ENCODE measurements at regions not wholly inside any gene's neighbourhood (a gene's known extent, or its start where the extent isn't known, plus 50 kb on each side); places are given as distances from the start of the nearest gene placed in this dataset.

DNA sequence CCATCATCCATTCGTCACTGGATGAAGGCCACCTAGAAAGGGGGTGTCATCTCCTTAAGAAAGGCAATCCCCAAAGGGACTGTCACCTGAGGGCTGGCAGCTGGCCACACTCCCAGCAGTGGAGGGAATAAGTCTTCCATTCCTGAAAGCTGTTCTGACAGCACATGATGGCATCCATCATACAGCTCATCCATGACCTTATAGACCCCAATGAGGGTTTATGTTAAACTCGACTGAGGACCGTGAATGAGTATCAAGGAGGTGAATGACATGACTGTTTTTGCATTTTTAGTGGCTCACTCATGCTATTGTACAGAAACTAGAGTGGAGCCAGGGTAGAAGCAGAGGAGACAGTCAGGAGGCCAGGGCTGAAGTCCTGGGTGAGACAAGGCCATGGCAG is 203.1 kb upstream of the CNR1 start:
- ATAC-seq: no peak
- no peak for DNase-seq
- CTCF ChIA-PET: no interaction called here
- Histone ChIP-seq H3K4me1 (ENCODE audit: control insufficient read depth in 2 of 2, insufficient read depth in 2 of 2, low read length in 2 of 2) (no peaks in the 10 kb centered on the region), H3K9me3 (ENCODE audit: control insufficient read depth in 2 of 3, low read length in 3 of 3) (no peaks in the 10 kb centered on the region), H3K27me3 (ENCODE audit: control insufficient read depth in 2 of 2, insufficient read depth in 2 of 2, low read length in 2 of 2) (no peaks in the 10 kb centered on the region), H3K27ac (ENCODE audit: low read depth, low read length) (no peak overlapping the region), H3K36me3 (ENCODE audit: control insufficient read depth in 2 of 3, insufficient read depth in 3 of 3, low read length in 3 of 3) (no peaks in the 10 kb centered on the region), H3K4me3 (ENCODE audit: low read length) (no peak overlapping the region)
- Mint-ChIP-seq H3K36me3 (no peaks in the 10 kb centered on the region), H3K4me1 (no peaks in the 10 kb centered on the region), H3K27ac (no peak overlapping the region), H3K4me3 (no peak overlapping the region), H3K9me3 (peaks cover 0 to 6% (median 0%) of the 10 kb centered on the region in 11 donors), H3K27me3 (peaks cover 0 to 41% (median 22%) of the 10 kb centered on the region in 5 donors)
- POLR2A ChIA-PET: interaction anchor here (0.7 kb wide), 1 partner anchor 191 kb away, joined by 3 read pairs; no protein-coding TSS in a partner anchor
- intact Hi-C loops (cut with micrococcal nuclease): no loop called here

DNA sequence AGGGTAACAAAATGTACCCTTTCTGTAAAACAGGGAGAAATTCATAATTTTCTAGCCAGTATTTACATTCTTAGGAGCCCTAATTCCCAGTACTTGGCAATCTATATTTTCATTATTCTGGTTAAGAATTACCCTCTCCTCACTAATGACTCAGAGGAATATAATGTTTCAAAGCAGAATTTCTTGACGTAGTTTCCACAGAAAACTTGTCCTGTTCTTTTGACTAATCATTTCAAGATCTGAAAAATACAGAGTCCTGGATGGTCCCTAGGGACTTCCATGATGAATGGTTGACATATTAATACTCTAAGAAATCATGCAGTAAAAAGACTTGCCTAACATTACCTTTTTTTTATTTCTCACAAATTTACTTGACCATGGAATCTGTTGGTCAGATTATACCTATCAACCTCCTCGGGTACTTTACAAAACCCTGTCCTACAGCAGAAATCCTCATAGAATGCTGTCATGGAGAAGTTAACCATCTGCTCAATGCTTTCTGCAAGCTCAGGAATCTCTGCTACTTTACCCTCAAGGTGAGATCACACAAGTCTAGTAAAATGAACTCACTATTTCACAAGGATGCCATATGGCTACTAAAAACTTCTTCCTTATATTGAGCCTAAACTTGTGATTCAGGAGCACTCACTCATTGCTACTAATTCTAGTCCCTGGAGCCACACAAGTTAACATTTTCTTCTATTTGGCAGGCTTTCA is 202.1 kb upstream of the CNR1 start:
- ATAC-seq: no peak
- Mint-ChIP-seq H3K27me3 (peaks cover 0 to 33% (median 22%) of the 10 kb centered on the region in 5 donors), H3K9me3 (peaks cover 0 to 6% (median 0%) of the 10 kb centered on the region in 11 donors), H3K4me1 (no peaks in the 10 kb centered on the region), H3K36me3 (no peaks in the 10 kb centered on the region), H3K27ac (no peak overlapping the region), H3K4me3 (no peak overlapping the region)
- no peaks in the 10 kb centered on the region for H3K36me3 ChIP-seq (ENCODE audit: control insufficient read depth in 2 of 3, insufficient read depth in 3 of 3, low read length in 3 of 3)
- no peak overlapping the region for H3K27ac ChIP-seq (ENCODE audit: low read depth, low read length)
- no peaks in the 10 kb centered on the region for H3K27me3 ChIP-seq (ENCODE audit: control insufficient read depth in 2 of 2, insufficient read depth in 2 of 2, low read length in 2 of 2)
- DNase-seq: no peak
- intact Hi-C loops (cut with micrococcal nuclease): no loop called here
- ChIA-PET POLR2A (no interaction called here), CTCF (no interaction called here)
- no peak overlapping the region for H3K4me3 ChIP-seq (ENCODE audit: low read length)
- no peaks in the 10 kb centered on the region for H3K9me3 ChIP-seq (ENCODE audit: control insufficient read depth in 2 of 3, low read length in 3 of 3)
- H3K4me1 ChIP-seq (ENCODE audit: control insufficient read depth in 2 of 2, insufficient read depth in 2 of 2, low read length in 2 of 2): no peaks in the 10 kb centered on the region

- no peak for ATAC-seq
- POLR2A ChIA-PET: no interaction called here
- H3K36me3 Mint-ChIP-seq: no peaks in the 10 kb centered on the region
- CTCF ChIA-PET: no interaction called here
- H3K27ac Mint-ChIP-seq: no peak overlapping the region
- intact Hi-C loops (cut with micrococcal nuclease): no loop called here
- peaks cover 0 to 6% (median 0%) of the 10 kb centered on the region in 11 donors for H3K9me3 Mint-ChIP-seq
- Histone ChIP-seq H3K27ac (ENCODE audit: low read depth, low read length) (no peak overlapping the region), H3K36me3 (ENCODE audit: control insufficient read depth in 2 of 3, insufficient read depth in 3 of 3, low read length in 3 of 3) (no peaks in the 10 kb centered on the region), H3K4me3 (ENCODE audit: low read length) (no peak overlapping the region), H3K9me3 (ENCODE audit: control insufficient read depth in 2 of 3, low read length in 3 of 3) (no peaks in the 10 kb centered on the region), H3K4me1 (ENCODE audit: control insufficient read depth in 2 of 2, insufficient read depth in 2 of 2, low read length in 2 of 2) (no peaks in the 10 kb centered on the region), H3K27me3 (ENCODE audit: control insufficient read depth in 2 of 2, insufficient read depth in 2 of 2, low read length in 2 of 2) (no peaks in the 10 kb centered on the region)
- H3K27me3 Mint-ChIP-seq: peaks cover 0 to 33% (median 22%) of the 10 kb centered on the region in 5 donors
- H3K4me3 Mint-ChIP-seq: no peak overlapping the region
- no peak for DNase-seq
- no peaks in the 10 kb centered on the region for H3K4me1 Mint-ChIP-seq
Observed at GRCh38 chr6:88367248-88367647, 201.1 kb upstream of the CNR1 start.

- H3K9me3 ChIP-seq (ENCODE audit: control insufficient read depth in 2 of 3, low read length in 3 of 3): no peaks in the 10 kb centered on the region
- H3K36me3 ChIP-seq (ENCODE audit: control insufficient read depth in 2 of 3, insufficient read depth in 3 of 3, low read length in 3 of 3): no peaks in the 10 kb centered on the region
- no peak for ATAC-seq
- ChIA-PET POLR2A (no interaction called here), CTCF (no interaction called here)
- Mint-ChIP-seq H3K4me3 (no peak overlapping the region), H3K9me3 (peaks cover 0 to 6% (median 0%) of the 10 kb centered on the region in 11 donors), H3K4me1 (no peaks in the 10 kb centered on the region), H3K36me3 (no peaks in the 10 kb centered on the region), H3K27ac (no peak overlapping the region), H3K27me3 (peaks cover 0 to 34% (median 22%) of the 10 kb centered on the region in 5 donors)
- intact Hi-C loops (cut with micrococcal nuclease): no loop called here
- DNase-seq: no peak
- H3K4me1 ChIP-seq (ENCODE audit: control insufficient read depth in 2 of 2, insufficient read depth in 2 of 2, low read length in 2 of 2): no peaks in the 10 kb centered on the region
- no peak overlapping the region for H3K4me3 ChIP-seq (ENCODE audit: low read length)
- H3K27me3 ChIP-seq (ENCODE audit: control insufficient read depth in 2 of 2, insufficient read depth in 2 of 2, low read length in 2 of 2): no peaks in the 10 kb centered on the region
- no peak overlapping the region for H3K27ac ChIP-seq (ENCODE audit: low read depth, low read length)
Observed at GRCh38 chr6:88366672-88367071, 200.5 kb upstream of the CNR1 start.

GRCh38 chr6:88365656-88366055 is 199.5 kb upstream of the CNR1 start:
- intact Hi-C loops (cut with micrococcal nuclease): no loop called here
- no peaks in the 10 kb centered on the region for H3K4me1 Mint-ChIP-seq
- no peaks in the 10 kb centered on the region for H3K27me3 ChIP-seq (ENCODE audit: control insufficient read depth in 2 of 2, insufficient read depth in 2 of 2, low read length in 2 of 2)
- ChIA-PET POLR2A (no interaction called here), CTCF (no interaction called here)
- H3K9me3 ChIP-seq (ENCODE audit: control insufficient read depth in 2 of 3, low read length in 3 of 3): no peaks in the 10 kb centered on the region
- ATAC-seq: no peak
- peaks cover 0 to 6% (median 0%) of the 10 kb centered on the region in 11 donors for H3K9me3 Mint-ChIP-seq
- no peaks in the 10 kb centered on the region for H3K36me3 ChIP-seq (ENCODE audit: control insufficient read depth in 2 of 3, insufficient read depth in 3 of 3, low read length in 3 of 3)
- no peaks in the 10 kb centered on the region for H3K36me3 Mint-ChIP-seq
- no peak overlapping the region for H3K27ac Mint-ChIP-seq
- no peak overlapping the region for H3K27ac ChIP-seq (ENCODE audit: low read depth, low read length)
- DNase-seq: no peak
- peaks cover 0 to 28% (median 18%) of the 10 kb centered on the region in 5 donors for H3K27me3 Mint-ChIP-seq
- no peaks in the 10 kb centered on the region for H3K4me1 ChIP-seq (ENCODE audit: control insufficient read depth in 2 of 2, insufficient read depth in 2 of 2, low read length in 2 of 2)
- H3K4me3 ChIP-seq (ENCODE audit: low read length): no peak overlapping the region
- H3K4me3 Mint-ChIP-seq: no peak overlapping the region

DNA sequence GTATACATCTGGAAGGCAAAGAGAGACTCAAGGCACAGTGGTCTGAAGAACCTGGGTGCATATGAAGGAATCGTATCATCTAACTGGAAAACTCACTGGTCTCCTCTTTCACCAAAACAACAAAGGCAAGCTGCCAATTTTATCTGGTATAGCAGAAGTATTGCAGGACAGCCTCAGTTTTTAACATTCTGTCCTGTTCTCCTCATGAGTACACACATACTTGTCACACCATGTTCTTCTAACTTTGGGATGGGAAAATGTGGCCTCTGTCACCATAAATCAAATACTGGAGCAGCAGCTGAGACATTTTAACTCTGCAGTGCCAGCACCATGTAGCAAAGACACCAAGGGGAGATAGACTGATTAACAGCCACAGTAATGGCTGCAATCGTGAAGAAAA is 199.1 kb upstream of the CNR1 start:
- ATAC-seq (no peak), DNase-seq (no peak)
- Histone ChIP-seq H3K27me3 (ENCODE audit: control insufficient read depth in 2 of 2, insufficient read depth in 2 of 2, low read length in 2 of 2) (no peaks in the 10 kb centered on the region), H3K27ac (ENCODE audit: low read depth, low read length) (no peak overlapping the region), H3K4me3 (ENCODE audit: low read length) (no peak overlapping the region), H3K9me3 (ENCODE audit: control insufficient read depth in 2 of 3, low read length in 3 of 3) (no peaks in the 10 kb centered on the region), H3K4me1 (ENCODE audit: control insufficient read depth in 2 of 2, insufficient read depth in 2 of 2, low read length in 2 of 2) (no peaks in the 10 kb centered on the region), H3K36me3 (ENCODE audit: control insufficient read depth in 2 of 3, insufficient read depth in 3 of 3, low read length in 3 of 3) (no peaks in the 10 kb centered on the region)
- ChIA-PET CTCF (no interaction called here), POLR2A (no interaction called here)
- Mint-ChIP-seq H3K4me3 (no peak overlapping the region), H3K4me1 (no peaks in the 10 kb centered on the region), H3K36me3 (no peaks in the 10 kb centered on the region), H3K9me3 (peaks cover 0 to 6% (median 0%) of the 10 kb centered on the region in 11 donors), H3K27ac (no peak overlapping the region), H3K27me3 (peaks cover 0 to 28% (median 18%) of the 10 kb centered on the region in 5 donors)
- intact Hi-C loops (cut with micrococcal nuclease): no loop called here

DNA sequence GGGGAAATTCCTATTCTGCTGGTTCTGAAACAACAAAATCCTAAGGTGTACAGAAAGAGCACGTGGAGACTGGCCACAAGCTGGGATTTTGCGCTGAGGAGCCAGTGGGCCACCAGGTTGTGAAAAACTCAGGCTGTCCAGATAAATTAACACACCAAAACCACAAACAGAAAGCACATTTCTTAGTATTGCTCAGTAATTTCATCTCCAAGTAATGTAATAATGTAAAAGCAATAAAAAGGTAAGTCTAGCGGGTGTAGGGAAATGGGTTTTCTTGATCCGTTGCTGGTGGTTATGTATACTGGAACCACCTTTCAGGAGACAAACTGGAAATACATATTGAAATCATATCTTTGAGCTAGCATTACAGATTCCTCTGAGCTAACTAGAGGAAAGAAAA is 195.6 kb upstream of the CNR1 start:
- H3K27ac Mint-ChIP-seq: no peak overlapping the region
- POLR2A ChIA-PET: no interaction called here
- ATAC-seq (no peak), DNase-seq (no peak)
- H3K4me3 Mint-ChIP-seq: no peak overlapping the region
- H3K36me3 Mint-ChIP-seq: no peaks in the 10 kb centered on the region
- Histone ChIP-seq H3K36me3 (ENCODE audit: control insufficient read depth in 2 of 3, insufficient read depth in 3 of 3, low read length in 3 of 3) (no peaks in the 10 kb centered on the region), H3K4me3 (ENCODE audit: low read length) (no peak overlapping the region), H3K4me1 (ENCODE audit: control insufficient read depth in 2 of 2, insufficient read depth in 2 of 2, low read length in 2 of 2) (no peaks in the 10 kb centered on the region), H3K9me3 (ENCODE audit: control insufficient read depth in 2 of 3, low read length in 3 of 3) (no peaks in the 10 kb centered on the region), H3K27me3 (ENCODE audit: control insufficient read depth in 2 of 2, insufficient read depth in 2 of 2, low read length in 2 of 2) (no peaks in the 10 kb centered on the region), H3K27ac (ENCODE audit: low read depth, low read length) (no peak overlapping the region)
- no peaks in the 10 kb centered on the region for H3K4me1 Mint-ChIP-seq
- peaks cover 0 to 3% (median 0%) of the 10 kb centered on the region in 11 donors for H3K9me3 Mint-ChIP-seq
- peaks cover 0 to 12% (median 7%) of the 10 kb centered on the region in 5 donors for H3K27me3 Mint-ChIP-seq
- CTCF ChIA-PET: no interaction called here
- intact Hi-C loops (cut with micrococcal nuclease): no loop called here
